NCI-H524 treated with DMSO at 0.1 percent for 48 hours (cell line): ENCODE measurements at regions not wholly inside any gene's neighbourhood (a gene's known extent, or its start where the extent isn't known, plus 50 kb on each side); places are given as distances from the start of the nearest gene placed in this dataset.

Experiments
- DNase-seq: peaks from one replicate; lab custom pipeline; 2025; lab: John Stamatoyannopoulos, UW

DNA sequence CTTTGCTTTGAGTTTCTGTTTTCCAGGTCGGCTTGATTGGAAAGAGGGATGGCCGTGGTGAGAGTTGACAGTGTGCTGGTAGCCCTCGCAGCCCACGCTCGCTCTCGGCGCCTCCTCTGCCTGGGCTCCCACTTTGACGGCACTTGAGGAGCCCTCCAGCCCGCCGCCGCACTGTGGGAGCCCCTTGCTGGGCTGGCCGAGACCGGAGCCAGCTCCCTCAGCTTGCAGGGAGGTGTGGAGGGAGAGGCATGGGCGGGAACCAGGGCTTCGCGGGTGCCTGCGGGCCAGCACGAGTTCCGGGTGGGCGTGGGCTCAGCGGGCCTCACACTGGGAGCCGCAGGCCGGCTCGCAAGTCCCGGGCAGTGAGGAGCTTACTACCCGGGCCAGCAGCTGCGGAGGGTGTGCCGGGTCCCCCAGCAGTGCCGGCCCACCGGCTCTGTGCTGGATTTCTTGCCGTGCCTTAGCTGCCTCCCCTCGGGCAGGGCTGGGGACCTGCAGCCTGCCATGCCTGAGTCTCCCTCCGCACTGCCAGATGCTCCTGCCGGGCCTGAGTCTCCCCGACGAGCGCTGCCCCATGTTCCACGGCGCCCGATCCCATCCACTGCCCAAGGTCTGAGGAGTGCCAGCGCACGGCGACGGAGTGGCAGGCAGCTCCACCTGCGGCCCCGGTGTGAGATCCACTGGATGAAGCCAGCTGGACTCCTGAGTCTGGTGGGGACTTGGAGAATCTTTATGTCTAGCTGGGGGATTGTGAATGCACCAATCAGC is 166.4 kb upstream of the FAT1 start:
- DNase-seq = no peak

DNA sequence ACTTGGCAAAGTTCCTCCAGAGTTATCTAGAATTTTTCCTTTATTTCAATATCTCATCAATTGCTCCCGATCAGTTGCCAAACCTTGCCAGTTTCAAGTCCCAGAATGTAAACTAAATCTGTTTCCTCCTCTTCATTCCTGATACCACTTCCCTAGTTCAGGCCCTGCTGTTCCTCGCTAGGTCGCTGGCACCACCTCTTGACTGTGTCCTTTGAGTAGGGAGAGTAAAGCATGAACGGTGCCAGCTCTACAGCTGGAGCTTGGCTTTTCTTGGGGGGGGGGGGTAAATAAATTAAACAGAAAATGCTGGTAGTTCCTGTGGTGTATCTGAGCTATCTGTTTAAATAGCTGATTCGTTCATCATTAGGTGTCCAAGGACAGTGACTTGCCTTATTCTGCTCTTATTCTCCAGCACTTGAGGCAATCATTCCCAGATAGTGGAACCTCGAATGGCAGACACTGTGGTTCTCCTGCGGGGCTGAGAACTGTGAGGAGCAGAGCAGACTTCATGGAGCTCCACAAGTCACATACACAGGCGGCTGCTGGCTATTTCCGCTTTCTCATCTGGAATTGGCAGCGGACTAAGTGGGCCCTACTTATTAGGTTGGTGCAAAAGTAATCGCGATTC is 168.3 kb upstream of the FAT1 start:
- DNase-seq = no peak

DNA sequence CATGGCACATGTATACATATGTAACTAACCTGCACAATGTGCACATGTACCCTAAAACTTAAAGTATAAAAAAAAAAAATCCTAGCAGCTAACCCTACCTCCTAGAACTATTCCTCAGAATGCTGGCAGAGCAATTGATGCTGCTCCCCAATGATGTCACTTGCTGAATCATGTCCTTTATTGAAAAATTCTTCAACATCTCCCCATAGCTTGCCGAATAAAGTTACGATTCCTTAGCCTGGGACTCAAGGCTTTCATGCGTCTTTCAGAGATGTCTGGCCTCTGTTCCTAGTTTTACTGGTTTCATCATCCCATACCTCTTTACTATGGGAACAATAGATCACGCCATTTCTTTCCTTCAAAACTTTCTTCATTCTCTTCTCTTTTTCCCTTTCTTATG is 174.7 kb upstream of the FAT1 start:
- no peak for DNase-seq

DNA sequence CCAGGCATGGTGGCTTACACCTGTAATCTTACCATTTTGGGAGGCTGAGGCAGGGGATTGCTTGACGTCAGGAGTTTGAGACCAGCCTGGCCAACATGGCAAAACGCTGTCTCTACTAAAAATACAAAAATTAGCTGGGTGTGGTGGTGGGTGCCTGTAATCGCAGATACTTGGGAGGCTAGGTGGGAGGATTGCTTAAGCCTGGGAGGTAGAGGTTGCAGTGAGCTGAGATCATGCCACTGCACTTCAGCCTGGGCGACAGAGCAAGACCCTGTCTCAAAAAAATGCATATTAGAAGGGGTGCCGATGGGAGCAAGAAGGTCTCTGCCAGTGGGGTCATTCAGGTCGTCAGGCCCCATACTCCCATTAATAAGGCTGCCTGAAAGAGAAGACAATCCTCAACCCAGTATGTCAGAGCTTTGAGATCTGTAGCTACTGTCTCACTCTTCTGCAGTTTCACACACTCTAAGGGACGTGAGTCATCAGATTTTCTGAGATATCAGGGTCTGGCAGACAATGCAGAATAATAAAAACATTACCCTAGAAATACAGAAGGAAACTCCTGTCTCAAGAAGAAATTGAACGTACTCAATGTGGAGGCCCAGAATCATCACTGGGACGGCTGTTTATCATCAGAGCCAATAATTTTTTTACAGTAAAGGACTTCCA is 176.7 kb upstream of the FAT1 start:
- DNase-seq = no peak

DNA sequence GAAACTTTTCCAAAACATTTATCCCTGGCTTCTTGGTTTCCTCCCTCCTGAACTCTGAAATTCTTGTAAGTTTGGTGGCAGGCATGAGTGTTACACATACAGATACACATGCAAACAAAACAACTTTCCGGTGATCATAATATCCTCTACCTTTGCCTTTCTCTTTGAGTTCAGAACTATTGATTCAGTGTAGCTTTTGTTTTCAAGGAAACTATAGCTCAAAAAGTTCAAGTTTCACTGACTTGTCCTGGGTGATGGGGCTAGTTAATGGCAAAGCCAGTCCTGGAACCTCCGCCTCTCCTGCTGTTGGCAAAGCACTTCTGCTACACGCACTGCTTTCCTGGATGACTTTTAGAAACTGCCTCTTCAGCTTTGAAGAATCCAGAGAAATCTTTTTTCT is 177.3 kb upstream of the FAT1 start:
- no peak for DNase-seq

DNA sequence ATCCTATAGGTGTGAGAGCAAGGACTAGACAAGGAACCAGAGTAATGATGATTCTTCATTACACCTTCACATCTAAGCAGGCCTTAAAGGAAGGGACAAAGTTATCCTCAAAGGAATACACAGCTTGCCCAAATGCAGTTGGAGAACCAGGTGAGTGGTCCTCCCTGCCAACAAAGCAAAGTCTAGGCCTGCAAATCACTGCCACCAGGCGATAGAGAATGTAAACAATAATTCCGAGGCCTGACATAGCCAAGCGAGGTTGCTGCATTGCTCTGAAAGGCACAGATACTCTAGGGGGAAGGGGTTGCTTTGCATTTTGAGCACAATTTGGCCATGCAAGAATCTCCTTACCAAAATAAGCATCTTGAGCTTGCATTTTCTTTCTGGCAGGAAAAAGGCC is 178.2 kb upstream of the FAT1 start:
- DNase-seq = no peak

DNA sequence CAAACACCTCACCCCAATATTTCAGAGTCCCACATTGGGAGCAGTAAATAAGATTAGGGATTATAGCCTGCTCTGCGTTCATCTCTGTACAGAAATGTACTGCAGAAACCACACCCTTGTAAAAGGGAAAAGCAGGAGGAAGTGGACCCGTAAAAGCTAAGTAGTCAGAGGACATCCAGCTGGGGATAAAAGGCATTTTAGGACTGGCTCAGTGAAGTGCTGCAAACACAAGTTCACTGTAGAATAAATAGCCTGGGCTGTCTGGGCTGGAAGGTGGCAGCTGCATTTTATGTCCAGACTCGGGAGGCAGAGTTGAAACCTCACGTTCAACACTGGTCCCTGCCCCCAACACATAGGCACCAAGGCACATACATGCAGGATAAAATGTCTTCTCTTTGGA is 178.7 kb upstream of the FAT1 start:
- no peak for DNase-seq

DNA sequence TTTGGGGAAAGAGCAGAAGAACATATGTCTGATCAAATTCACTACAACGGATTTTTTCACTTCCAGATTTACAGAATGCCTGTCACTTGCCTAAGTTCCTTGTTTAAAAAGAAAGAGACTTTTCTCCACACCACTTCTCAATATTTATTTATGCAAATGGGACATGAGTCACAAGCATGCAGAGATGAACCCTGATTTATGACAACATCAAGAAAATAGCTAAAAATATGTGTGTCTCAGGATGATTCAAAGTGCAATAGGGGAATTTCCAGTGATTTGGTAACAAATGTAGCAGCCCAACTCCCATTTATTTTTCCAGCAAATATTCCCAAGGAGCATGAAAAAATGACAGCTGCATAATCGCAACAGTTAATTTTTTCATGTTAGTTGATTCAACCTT is 180.4 kb upstream of the FAT1 start:
- DNase-seq = no peak

DNA sequence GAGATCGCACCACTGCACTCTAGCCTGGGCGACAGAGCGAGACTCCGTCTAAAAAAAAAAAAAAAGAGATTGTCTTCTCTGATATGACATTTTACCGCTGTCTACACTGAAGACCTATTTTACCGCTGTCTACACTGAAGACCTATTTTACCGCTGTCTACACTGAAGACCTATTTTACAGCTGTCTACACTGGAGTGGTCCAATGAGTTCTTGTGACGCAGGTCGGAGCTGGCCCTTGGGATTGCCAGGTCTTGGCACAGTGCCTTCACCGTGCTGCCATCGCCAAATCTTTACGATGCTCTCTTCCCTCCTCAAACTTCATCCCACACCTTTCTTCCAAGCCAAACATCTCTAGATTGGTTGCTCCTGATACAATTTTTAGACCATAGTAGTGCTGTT is 183.1 kb upstream of the FAT1 start:
- DNase-seq = no peak

DNA sequence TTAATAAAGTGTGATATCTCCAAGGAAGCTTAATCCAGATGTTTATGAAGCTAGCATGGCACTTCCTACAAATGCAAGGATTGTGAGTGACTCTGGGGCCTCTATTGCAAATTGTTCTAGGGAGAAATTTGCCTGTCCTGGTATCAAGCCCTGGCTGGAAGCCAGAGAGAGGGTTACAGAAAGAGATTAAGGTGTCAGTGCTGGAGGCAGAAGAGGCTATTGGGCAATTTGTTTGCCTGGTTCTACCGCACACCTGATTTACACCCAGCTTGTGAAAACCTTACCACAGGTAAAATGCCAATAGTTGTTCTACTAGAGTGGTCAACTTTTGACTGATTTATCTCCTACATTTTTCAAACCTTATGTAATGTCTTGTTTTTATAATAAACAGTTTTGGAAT is 186.7 kb upstream of the FAT1 start:
- no peak for DNase-seq

DNA sequence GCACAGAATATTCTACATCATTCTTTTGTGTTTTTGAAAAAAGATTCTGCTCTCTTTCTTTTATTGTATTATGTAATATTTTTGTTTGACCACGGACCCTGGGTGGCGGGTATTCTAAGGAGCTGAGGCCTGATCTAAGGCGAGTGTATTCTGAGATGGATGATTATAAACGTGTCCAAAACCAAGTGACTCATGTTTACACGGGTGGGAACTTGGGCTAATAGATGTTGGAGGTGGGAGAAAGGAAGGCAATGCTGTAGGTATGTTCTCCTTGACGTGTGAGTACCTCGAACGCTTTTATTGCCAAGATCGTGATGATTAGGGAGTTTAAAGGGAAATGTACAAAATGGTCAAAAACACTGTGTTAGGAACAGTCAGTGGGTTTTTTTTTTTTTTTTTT is 188.9 kb upstream of the FAT1 start:
- DNase-seq = no peak

DNA sequence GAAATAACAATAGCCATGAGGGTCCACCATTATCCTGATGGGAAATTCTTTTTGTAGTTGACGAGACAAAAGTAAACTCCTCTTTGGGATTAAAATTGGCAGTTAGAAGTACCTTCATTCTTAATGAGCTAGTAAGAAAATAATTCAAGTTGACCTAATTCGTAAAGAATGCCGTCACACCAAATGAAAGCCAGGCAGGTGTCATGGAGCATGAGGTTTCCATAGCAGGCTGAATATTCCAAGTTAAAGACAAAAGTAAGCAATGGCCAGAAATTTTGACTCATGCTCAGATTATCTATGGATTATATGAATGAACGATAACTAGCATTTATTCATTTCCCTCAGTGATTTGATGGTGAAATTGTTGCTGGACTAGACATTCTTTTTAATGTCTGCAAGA is 192.2 kb upstream of the FAT1 start:
- no peak for DNase-seq

DNA sequence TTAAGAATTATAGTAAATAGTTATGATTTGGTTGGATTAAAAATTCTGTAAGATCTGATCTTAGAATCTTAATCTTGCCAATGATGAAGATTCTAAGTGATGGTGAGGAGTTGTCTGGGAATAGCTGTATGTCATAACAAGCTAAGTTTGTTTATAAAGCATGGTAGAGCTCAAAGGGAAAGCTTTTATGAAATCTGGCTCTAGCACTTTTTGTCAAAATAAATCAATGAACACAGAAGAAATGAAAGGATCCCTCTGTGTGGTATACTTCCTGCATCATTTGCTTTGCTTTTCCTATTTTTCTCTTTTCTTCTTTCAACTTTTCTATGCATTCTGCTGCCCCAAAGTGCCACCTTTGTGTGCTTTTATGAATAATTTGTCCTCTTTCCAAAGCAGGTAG is 193.5 kb upstream of the FAT1 start:
- no peak for DNase-seq

DNA sequence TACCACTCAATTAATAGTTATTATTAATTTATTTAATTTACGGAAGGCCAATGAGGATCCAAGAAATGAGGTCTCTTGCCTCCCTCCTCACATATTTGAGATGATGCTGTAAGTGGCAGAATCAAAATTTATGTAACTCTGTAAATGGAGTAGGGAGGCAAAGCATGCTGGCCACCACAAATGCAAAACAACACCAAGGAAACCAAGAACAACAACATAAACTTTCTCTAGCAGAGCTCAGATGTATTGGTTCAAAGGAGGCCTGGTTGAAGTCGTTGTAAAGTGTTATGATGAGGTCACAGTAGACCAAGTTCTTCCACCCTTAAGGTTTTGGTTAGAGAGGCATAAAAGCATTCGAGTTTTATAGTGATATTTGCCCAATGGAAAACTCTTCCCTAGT is 194.8 kb upstream of the FAT1 start:
- no peak for DNase-seq

DNA sequence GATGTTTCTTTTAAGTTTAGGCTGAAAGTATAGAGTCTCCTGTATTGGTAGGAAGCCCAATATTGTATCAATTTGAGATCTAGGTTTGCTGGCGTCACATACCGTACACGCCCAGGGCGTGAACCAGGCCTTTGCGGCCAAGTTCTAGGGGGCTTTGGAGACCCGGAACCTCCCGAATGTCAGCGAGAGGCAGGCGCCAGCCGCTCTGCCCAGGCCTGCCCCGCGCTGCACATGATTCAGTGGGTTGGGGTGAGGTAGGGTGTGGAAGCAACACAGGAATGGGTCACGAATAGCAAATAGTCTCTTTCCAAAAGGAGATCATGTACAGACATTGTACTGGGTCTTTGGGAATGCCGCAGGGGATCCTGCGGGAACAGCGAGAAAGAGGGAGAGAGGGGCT is 195.7 kb upstream of the FAT1 start:
- DNase-seq = no peak

DNA sequence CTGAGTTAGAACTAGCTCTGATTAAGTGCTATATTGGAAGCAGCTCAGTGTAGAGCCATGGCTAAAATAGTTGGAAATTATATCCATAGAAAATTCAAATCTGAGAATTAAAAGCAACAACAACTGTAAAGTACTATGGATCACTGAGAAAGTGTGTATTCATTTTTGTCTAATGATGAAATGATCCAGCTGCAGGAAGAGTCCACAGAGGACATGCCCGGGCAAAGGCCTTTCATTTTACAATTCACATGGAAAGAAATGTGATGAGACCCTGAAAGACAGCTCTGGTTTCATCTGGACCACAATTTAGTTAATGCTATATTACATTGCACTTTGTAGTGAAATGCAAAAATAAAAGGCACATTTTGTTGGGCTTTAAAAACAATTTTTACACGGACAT is 196.8 kb upstream of the FAT1 start:
- DNase-seq = no peak

DNA sequence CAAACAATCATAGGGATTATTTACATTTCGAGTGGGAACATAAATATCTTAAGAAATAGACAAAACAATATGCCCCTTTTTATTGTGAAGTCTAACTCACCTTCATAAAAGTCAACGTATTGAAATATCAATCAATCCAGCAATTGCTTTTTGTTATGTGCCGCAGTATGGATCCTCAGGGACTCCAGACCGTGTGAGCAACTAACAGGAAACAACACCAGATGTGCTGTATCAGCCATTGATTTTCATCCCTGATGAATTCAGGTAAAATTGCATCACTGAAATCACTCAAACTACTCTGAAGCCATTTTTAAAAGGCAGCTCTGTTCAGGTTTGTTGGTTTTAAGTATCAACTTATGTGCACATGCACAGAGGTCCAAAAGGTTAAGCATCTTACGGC is 197.3 kb upstream of the FAT1 start:
- DNase-seq = no peak

DNA sequence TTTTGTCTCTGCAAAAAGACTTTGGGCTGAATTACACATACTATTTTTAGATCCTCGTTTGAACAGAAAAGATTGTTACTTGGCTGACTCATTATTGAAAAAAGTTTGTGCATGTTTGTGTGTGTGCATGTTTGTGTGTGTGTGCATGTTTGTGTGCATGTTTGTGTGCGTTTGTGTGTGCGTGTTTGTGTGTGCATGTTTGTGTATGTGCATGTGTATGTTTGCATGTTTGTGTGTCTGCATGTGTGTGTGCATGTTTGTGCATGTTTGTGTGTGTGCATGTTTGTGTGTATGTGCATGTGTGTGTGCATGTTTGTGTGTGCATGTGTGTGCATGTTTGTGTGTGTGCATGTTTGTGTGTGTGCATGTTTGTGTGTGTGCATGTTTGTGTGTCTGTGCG is 201.1 kb upstream of the FAT1 start:
- DNase-seq = no peak

DNA sequence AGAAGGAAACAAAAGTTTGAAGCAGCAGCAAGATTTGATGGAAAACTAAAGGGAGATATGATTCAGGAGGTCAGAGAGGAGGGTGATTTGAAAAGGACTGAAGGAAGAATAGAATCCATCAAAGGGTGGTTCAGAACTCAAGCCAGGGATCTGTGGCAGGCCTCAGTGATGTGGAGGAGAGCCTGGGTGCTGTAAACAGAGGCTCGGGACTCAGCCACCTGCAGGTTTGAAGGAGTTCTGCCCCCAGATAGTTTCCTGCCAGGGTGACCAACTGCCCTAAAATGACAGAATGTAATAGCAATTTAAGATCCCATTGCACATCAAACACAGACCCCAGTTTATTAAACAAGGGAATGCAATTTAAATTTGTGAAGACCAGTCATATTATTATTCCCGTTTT is 204.0 kb upstream of the FAT1 start:
- DNase-seq = no peak

DNA sequence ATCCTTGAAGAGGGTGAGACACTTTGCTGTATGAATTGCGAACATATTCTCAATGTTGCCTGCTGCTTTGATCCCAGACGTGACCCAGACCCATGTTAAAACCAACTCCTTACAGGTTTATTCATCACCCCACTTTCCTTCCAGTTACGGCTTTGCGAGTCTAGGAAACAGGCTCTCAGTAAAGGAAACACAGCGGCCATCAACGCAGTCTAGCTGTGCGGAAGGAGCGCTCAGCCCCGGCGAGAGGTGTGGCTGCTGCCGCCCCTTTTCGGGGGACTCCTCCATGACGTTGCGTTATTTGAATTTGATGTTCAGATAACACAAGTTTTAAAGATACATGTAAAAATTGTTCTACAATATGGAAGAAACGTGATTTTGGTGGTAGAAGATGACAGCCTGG is 206.4 kb upstream of the FAT1 start:
- no peak for DNase-seq

DNA sequence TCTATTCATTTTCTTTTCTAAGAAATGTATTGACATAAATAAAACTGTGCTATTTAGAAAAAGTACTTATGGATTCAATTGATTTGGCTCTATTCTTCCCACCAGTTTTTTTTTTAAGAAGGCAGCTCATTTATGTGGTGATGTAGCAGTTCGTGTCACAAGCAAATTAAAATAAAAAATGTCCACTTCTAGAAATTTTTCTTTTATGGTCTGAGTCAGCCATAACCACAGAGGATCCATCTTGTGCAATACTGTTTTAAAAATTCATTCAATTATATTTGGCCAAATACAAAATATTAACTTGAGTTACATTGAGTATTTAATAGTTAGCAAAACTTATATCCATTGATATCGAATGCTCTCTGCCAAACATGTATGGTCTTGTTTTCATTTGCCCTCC is 207.9 kb upstream of the FAT1 start:
- DNase-seq = no peak

DNA sequence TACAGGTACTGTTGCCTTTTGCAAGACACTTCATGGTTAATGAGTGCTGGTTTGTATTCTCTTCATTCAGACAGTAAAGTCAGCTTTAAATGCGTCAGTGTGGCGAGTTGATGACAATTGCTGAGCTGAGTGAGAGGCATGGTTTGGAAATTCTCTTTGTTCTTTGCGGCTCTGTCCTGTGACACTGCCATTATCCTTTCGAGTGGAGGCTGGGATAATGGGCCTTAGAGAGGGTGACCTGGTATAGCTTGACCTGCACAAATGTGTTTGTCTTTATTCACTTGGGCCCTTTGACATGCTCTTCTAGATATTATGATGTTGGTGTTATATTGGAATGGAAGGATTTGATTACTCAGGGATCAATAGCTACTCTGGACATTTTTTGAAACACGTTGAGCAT is 208.5 kb upstream of the FAT1 start:
- DNase-seq = no peak

DNA sequence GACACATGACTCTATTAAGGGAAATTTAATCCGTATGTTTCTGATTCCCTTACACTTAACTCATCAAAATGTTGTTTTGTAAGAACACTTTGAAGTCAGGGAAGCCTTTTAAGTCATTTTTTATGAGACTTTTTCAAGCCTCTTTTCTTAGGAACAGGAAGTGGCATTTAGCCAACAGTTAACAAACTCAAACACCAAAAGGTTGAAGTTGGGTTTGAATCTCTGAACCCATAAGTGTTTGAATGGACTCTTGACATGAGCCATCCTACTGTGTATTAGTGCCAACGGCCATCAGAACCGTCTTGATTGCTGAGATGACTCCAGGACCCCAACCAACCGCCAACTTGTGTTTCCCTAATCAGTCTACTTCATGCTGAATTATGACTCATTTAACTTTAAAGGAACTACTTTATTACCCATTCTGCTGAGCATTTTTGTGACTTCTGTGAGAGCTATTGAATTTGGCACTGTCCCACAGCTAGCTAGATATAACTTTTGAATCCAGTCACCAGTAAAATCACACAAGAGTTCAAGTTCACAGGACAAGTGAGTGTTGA is 209.1 kb upstream of the FAT1 start:
- DNase-seq = no peak
